OCI-LY7 (cell line): ENCODE measurements at regions not wholly inside any gene's neighbourhood (a gene's known extent, or its start where the extent isn't known, plus 50 kb on each side); places are given as distances from the start of the nearest gene placed in this dataset.

ENCODE experiments used
- BruUV-seq: library from RNA; stranded (reverse); fragments of 400-500 nt; replicated peaks from 2 replicates; lab custom pipeline; 2021; lab: Mats Ljungman, UMichigan
- CTCF ChIA-PET: fragments of 300-600 bp; sonication (Branson Sonifier 250); formaldehyde crosslinking; loops from one replicate; lab custom pipeline; 2022; ENCODE audit warnings: antibody characterized with exemption; ENCODE audit not compliant: unreplicated experiment; lab: Charles Lee
- POLR2A ChIA-PET: fragments of 300-600 bp; sonication (Branson Sonifier 250); formaldehyde crosslinking; loops from one replicate; lab custom pipeline; 2022; ENCODE audit warnings: antibody characterized with exemption; lab: Charles Lee
- DNase-seq: peaks from one replicate; pipeline ENCODE4 v3.0.0-alpha.2; 2015; ENCODE audit warnings: low spot score
- H2AFZ ChIP-seq: fragments of 200-600 bp; sonication (generic), shearing (Covaris generic); 2 replicates; pipeline ENCODE4 v1.6.1; 2014; ENCODE audit warnings: mild to moderate bottlenecking, antibody characterized with exemption, low read length, moderate library complexity
- H3K27ac ChIP-seq: fragments of 200-600 bp; sonication (generic); 2 replicates; pipeline ENCODE4 v1.5.1; 2014; ENCODE audit warnings: mixed run types, low read depth, mild to moderate bottlenecking, moderate library complexity, low read length, inconsistent platforms; ENCODE audit not compliant: poor library complexity, severe bottlenecking
- H3K36me3 ChIP-seq: fragments of 200-600 bp; sonication (generic); 2 replicates; pipeline ENCODE4 v1.6.1; 2014; ENCODE audit warnings: mild to moderate bottlenecking, antibody characterized with exemption, low read length, moderate library complexity, mixed read lengths; ENCODE audit not compliant: insufficient read depth
- H3K4me1 ChIP-seq: fragments of 200-600 bp; sonication (generic); 2 replicates; pipeline ENCODE4 v1.5.1; 2014; ENCODE audit warnings: mild to moderate bottlenecking, low read length; ENCODE audit not compliant: insufficient read depth, poor library complexity, severe bottlenecking
- H3K4me2 ChIP-seq: fragments of 200-600 bp; sonication (generic); 2 replicates; pipeline ENCODE4 v1.6.1; 2014; ENCODE audit warnings: mild to moderate bottlenecking, low read length
- H3K4me3 ChIP-seq: fragments of 200-600 bp; sonication (generic); 2 replicates; pipeline ENCODE4 v1.5.1; 2014; ENCODE audit warnings: mild to moderate bottlenecking, low read depth, low read length; ENCODE audit not compliant: poor library complexity, severe bottlenecking
- H3K79me2 ChIP-seq: fragments of 200-600 bp; sonication (generic); 2 replicates; pipeline ENCODE4 v1.6.1; 2016; ENCODE audit warnings: low read depth, mild to moderate bottlenecking, low read length, moderate library complexity, mixed read lengths; ENCODE audit not compliant: insufficient read depth
- H3K9me2 ChIP-seq: fragments of 200-600 bp; sonication (generic); 2 replicates; pipeline ENCODE4 v1.6.1; 2016; ENCODE audit warnings: mild to moderate bottlenecking, low read length, mixed read lengths; ENCODE audit not compliant: insufficient read depth
- H3K9me3 ChIP-seq: fragments of 200-600 bp; sonication (generic); 2 replicates; pipeline ENCODE4 v1.6.1; 2014; ENCODE audit warnings: mild to moderate bottlenecking, mixed run types, low read length, mixed read lengths
- H4K20me1 ChIP-seq: fragments of 200-600 bp; sonication (generic); 2 replicates; pipeline ENCODE4 v1.6.1; 2014; ENCODE audit warnings: mild to moderate bottlenecking, antibody characterized with exemption, low read length, moderate library complexity, mixed read lengths; ENCODE audit not compliant: insufficient read depth
- CTCF ChIP-seq: fragments of 200-600 bp; sonication (generic); conservative IDR thresholded peaks from 2 replicates; pipeline ENCODE4 v1.5.1; 2014; ENCODE audit warnings: mild to moderate bottlenecking, antibody characterized with exemption, low read length, moderate library complexity, mixed read lengths
- EZH2phosphoT487 ChIP-seq: fragments of 200-600 bp; sonication (generic); IDR thresholded peaks from 2 replicates; pipeline ENCODE4 v1.6.1; 2018; ENCODE audit warnings: low read depth, borderline replicate concordance, mild to moderate bottlenecking, mixed run types, antibody characterized with exemption, low read length, moderate library complexity, mixed read lengths
- intact Hi-C: fragments of 100-400 bp; cut with micrococcal nuclease; formaldehyde crosslinking; loops from one replicate; pipeline ENCODE4 v1.10.0; 2022; ENCODE audit not compliant: unreplicated experiment

- POLR2A ChIA-PET, result no interaction called here
Measured at GRCh38 chr10:47090042-47090441, 178.8 kb downstream of the PTPN20 start.

GRCh38 chr10:47090903-47091302 lies 179.7 kb downstream of the PTPN20 start:
- DNase-seq, result no peak
- H3K36me3 ChIP-seq, result no peaks in the 10 kb centered on the region
- no peak overlapping the region for H3K4me2 ChIP-seq
- no peaks in the 10 kb centered on the region for H4K20me1 ChIP-seq
- H3K9me3 ChIP-seq, result no peaks in the 10 kb centered on the region
- POLR2A ChIA-PET, result no interaction called here
- no peak overlapping the region for H2AFZ ChIP-seq
- no peak overlapping the region for H3K27ac ChIP-seq
- no peaks in the 10 kb centered on the region for H3K79me2 ChIP-seq
- intact Hi-C loops, result no loop called here
- TF ChIP-seq EZH2phosphoT487, result no peak
- TF ChIP-seq CTCF, result no peak
- no TSS peak for BruUV-seq
- H3K4me1 ChIP-seq, result no peaks in the 10 kb centered on the region
- no peak overlapping the region for H3K4me3 ChIP-seq
- CTCF ChIA-PET, result no interaction called here
- H3K9me2 ChIP-seq, result no peaks in the 10 kb centered on the region

More at GRCh38 chr10:47090042-47090441, 178.8 kb downstream of the PTPN20 start:
- no peaks in the 10 kb centered on the region for H3K36me3 ChIP-seq
- no peaks in the 10 kb centered on the region for H3K4me1 ChIP-seq
- H3K4me2 ChIP-seq, result no peak overlapping the region
- no peak overlapping the region for H3K27ac ChIP-seq
- H3K9me2 ChIP-seq, result no peaks in the 10 kb centered on the region
- no TSS peak for BruUV-seq
- intact Hi-C loops, result no loop called here
- TF ChIP-seq EZH2phosphoT487, result no peak
- no peaks in the 10 kb centered on the region for H4K20me1 ChIP-seq
- H3K79me2 ChIP-seq, result no peaks in the 10 kb centered on the region
- H2AFZ ChIP-seq, result no peak overlapping the region
- no peak overlapping the region for H3K4me3 ChIP-seq
- DNase-seq, result no peak
- no peaks in the 10 kb centered on the region for H3K9me3 ChIP-seq
- CTCF ChIA-PET, result no interaction called here

- Histone ChIP-seq H2AFZ (no peak overlapping the region), H4K20me1 (no peaks in the 10 kb centered on the region), H3K36me3 (no peaks in the 10 kb centered on the region), H3K9me3 (no peaks in the 10 kb centered on the region), H3K4me1 (no peaks in the 10 kb centered on the region), H3K79me2 (no peaks in the 10 kb centered on the region), H3K4me2 (no peak overlapping the region), H3K27ac (no peak overlapping the region), H3K9me2 (no peaks in the 10 kb centered on the region), H3K4me3 (no peak overlapping the region)
- no TSS peak for BruUV-seq
- intact Hi-C loops, result no loop called here
- TF ChIP-seq CTCF, result no peak
- no peak for TF ChIP-seq EZH2phosphoT487
- ChIA-PET POLR2A (no interaction called here), CTCF (no interaction called here)
- no peak for DNase-seq
Measured at GRCh38 chr10:47091421-47091820, 180.2 kb downstream of the PTPN20 start.
